ENCODE measurements at regions not wholly inside any gene's neighbourhood (a gene's known extent, or its start where the extent isn't known, plus 50 kb on each side); places are given as distances from the start of the nearest gene placed in this dataset.

DNA sequence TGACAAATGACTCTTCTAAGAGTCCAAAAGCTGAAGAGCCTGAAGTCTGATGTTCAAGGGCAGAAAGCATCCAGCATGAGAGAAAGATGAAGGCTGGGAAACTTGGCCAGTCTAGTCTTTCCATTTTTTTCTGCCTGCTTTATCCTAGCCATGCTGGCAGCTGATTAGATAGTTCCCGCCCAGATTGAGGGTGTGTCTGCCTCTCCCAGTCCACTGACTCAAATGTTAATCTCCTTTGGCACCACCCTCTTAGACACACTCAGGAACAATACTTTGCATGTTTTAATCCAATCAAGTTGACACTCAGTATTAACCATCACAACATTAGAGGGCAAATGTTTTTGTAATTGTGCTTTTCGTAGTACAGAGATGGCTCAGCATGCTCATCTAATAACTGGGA lies 267.5 kb upstream of the KLHL1 start:
- TF ChIP-seq POLR2A (IDR thresholded peaks at IDR 0.05; ENCODE audit: low read length) = no peak
- no peak for TF ChIP-seq GATA1 (IDR thresholded peaks at IDR 0.05; ENCODE audit: low read depth, low read length)

All from erythroblast (primary cell).